RWPE2 (cell line): ENCODE measurements at regions not wholly inside any gene's neighbourhood (a gene's known extent, or its start where the extent isn't known, plus 50 kb on each side); places are given as distances from the start of the nearest gene placed in this dataset.

Source experiments
- ATAC-seq: fragments of 200-7000 bp; cut with Tn5 transposase; 3 replicates; pipeline ENCODE4 v1.9.1; 2021; ENCODE audit warnings: low read depth
- DNase-seq: peaks from one replicate; pipeline ENCODE4 v3.0.0-alpha.2; 2020; ENCODE audit warnings: low spot score
- H3K27ac ChIP-seq: fragments of 450-650 bp; 2 replicates; pipeline ENCODE4 v1.5.1; 2017; ENCODE audit warnings: mild to moderate bottlenecking; ENCODE audit not compliant: poor library complexity, severe bottlenecking
- H3K27me3 ChIP-seq: fragments of 250-450 bp; sonication (Bioruptor Pico); 2 replicates; pipeline ENCODE4 v1.5.1; 2021; ENCODE audit warnings: mild to moderate bottlenecking, moderate library complexity; ENCODE audit not compliant: insufficient read depth, poor library complexity, severe bottlenecking
- H3K36me3 ChIP-seq: fragments of 250-450 bp; sonication (Bioruptor Pico); 2 replicates; pipeline ENCODE4 v1.5.1; 2020; ENCODE audit warnings: low read depth, mild to moderate bottlenecking, moderate library complexity
- H3K4me1 ChIP-seq: fragments of 250-450 bp; sonication (Bioruptor Pico); 2 replicates; pipeline ENCODE4 v1.5.1; 2021; ENCODE audit warnings: mild to moderate bottlenecking, moderate library complexity; ENCODE audit not compliant: insufficient read depth, poor library complexity, severe bottlenecking
- H3K4me3 ChIP-seq: fragments of 250-450 bp; sonication (Bioruptor Pico); 2 replicates; pipeline ENCODE4 v1.5.1; 2021; ENCODE audit warnings: mild to moderate bottlenecking, moderate library complexity; ENCODE audit not compliant: severe bottlenecking
- H3K9me3 ChIP-seq: fragments of 250-450 bp; sonication (Bioruptor Pico); 2 replicates; pipeline ENCODE4 v1.5.1; 2021; ENCODE audit warnings: mild to moderate bottlenecking, moderate library complexity; ENCODE audit not compliant: severe bottlenecking
- TF ChIP-seq, protein P1 (sequence below): fragments of 450-650 bp; IDR thresholded peaks from one replicate; pipeline ENCODE4 v1.5.1; 2017; ENCODE audit warnings: mild to moderate bottlenecking, moderate library complexity; ENCODE audit not compliant: poor library complexity, severe bottlenecking

DNA sequence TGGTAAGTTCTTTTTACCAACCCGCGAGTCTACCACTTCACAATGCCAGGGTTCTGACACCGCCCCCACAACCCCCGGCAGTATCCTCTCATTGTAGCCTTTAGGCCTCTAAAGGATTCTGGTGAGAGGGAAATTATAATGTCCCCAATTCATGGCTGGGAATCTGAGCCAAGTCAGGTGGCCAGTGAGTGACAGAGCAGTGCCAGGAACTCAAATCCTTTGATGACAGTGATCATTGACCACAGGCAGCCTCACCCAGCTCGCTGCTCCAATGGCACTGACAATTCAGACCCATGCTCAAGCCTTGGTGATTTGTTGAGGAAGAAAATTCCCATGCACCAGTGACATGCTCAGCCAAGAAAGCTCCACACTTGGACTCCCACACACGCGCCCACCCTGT lies 63.4 kb upstream of the CSF1 start:
- H3K27me3 ChIP-seq: no peaks in the 10 kb centered on the region
- no peak overlapping the region for H3K27ac ChIP-seq
- TF ChIP-seq, protein P1, sequence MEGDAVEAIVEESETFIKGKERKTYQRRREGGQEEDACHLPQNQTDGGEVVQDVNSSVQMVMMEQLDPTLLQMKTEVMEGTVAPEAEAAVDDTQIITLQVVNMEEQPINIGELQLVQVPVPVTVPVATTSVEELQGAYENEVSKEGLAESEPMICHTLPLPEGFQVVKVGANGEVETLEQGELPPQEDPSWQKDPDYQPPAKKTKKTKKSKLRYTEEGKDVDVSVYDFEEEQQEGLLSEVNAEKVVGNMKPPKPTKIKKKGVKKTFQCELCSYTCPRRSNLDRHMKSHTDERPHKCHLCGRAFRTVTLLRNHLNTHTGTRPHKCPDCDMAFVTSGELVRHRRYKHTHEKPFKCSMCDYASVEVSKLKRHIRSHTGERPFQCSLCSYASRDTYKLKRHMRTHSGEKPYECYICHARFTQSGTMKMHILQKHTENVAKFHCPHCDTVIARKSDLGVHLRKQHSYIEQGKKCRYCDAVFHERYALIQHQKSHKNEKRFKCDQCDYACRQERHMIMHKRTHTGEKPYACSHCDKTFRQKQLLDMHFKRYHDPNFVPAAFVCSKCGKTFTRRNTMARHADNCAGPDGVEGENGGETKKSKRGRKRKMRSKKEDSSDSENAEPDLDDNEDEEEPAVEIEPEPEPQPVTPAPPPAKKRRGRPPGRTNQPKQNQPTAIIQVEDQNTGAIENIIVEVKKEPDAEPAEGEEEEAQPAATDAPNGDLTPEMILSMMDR: no peak

DNA sequence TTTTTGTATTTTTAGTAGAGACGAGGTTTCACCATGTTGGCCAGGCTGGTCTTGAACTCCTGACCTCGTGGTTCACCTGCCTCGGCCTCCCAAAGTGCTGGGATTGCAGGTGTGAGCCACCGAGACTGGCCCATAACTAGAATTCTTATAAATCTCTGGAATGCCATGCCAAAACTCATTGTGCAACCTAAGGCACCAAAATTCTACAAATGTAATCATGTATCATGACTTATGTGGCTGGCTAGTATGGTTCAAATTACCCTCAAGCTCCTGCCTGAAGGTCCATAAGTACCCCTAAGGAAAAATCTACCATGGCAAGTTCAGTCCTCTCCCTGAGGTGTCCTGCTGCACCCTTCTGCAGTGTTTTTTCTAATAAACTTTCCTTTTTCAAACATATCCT lies 63.8 kb upstream of the CSF1 start:
- Histone ChIP-seq H3K27me3 (no peaks in the 10 kb centered on the region), H3K4me3 (no peak overlapping the region), H3K27ac (no peak overlapping the region), H3K36me3 (no peaks in the 10 kb centered on the region), H3K9me3 (no peaks in the 10 kb centered on the region), H3K4me1 (peaks cover 8% of the 10 kb centered on the region)
- TF ChIP-seq, protein P1: no peak
- DNase-seq (no peak), ATAC-seq (no peak)

More for the DNA sequence above, 63.4 kb upstream of the CSF1 start:
- DNase-seq: no peak
- Histone ChIP-seq H3K4me3 (no peak overlapping the region), H3K9me3 (no peaks in the 10 kb centered on the region), H3K4me1 (peaks cover 12% of the 10 kb centered on the region), H3K36me3 (no peaks in the 10 kb centered on the region)
- no peak for ATAC-seq

DNA sequence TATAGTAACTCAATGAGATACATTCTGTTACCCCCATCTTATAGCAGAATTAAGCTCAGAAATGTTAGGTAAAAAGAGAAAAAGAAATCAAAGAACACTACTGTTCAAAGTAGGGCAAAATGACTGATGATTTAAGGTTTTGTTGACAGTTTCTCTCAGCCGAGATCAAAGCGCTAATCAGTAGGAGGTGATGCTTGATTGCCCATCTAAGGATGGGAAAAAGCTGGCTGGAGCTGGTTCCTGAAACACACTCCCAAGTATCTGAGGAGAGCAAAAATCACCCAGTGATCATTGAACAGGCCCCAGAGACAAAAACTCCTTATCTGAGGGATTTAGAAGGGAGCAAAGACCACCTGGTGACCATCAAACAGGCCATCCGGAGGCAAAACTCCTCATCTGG lies 64.5 kb upstream of the CSF1 start:
- ATAC-seq (no peak), DNase-seq (no peak)
- no peak overlapping the region for H3K27ac ChIP-seq
- H3K9me3 ChIP-seq: no peaks in the 10 kb centered on the region
- no peak overlapping the region for H3K4me3 ChIP-seq
- H3K4me1 ChIP-seq: peaks cover 8% of the 10 kb centered on the region
- TF ChIP-seq, protein P1: no peak
- H3K27me3 ChIP-seq: no peaks in the 10 kb centered on the region
- H3K36me3 ChIP-seq: no peaks in the 10 kb centered on the region

DNA sequence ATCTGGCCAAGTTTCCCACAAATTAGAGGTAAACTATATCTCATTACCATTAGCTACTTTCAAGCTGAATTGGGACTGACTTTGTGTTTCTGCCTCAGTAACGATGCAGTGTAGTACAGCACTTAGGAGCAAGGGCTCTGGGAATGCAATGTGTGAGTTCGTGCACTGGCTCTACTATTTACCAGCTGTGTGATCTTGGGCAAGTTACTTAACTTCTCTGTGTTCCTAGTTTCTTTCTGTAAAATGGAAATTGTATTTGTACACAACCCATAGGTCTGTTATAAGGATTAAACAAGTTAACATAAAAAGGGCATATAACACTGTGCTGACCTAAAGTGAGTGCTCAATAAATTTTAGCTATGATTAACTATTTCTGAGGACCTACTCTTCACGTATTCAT lies 65.0 kb upstream of the CSF1 start:
- H3K9me3 ChIP-seq: no peaks in the 10 kb centered on the region
- H3K4me3 ChIP-seq: no peak overlapping the region
- no peaks in the 10 kb centered on the region for H3K36me3 ChIP-seq
- H3K4me1 ChIP-seq: peaks cover 5% of the 10 kb centered on the region
- TF ChIP-seq, protein P1: no peak
- ATAC-seq: no peak
- H3K27ac ChIP-seq: no peak overlapping the region
- no peaks in the 10 kb centered on the region for H3K27me3 ChIP-seq
- no peak for DNase-seq

DNA sequence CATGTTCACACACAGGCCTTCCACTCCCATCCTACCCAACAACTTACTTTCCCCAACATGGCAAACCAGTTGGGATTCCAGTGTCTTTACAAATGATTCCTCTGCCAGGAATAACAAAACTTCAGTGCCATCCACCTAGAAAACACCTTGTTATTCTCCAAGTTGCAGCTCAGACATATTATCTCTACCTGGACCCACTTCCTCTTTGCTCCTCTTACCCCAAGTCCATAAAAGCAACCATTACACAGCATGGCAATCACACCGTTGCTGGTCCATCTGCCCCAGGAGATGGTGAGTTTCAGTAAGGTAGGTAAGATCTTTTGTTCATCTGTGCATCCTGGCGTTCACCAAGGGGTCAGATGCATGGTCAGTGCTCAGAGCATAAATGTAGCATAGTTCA lies 66.0 kb upstream of the CSF1 start:
- no peak overlapping the region for H3K4me3 ChIP-seq
- peaks cover under 1% of the 10 kb centered on the region for H3K4me1 ChIP-seq
- ATAC-seq: no peak
- H3K9me3 ChIP-seq: no peaks in the 10 kb centered on the region
- DNase-seq: no peak
- TF ChIP-seq, protein P1: no peak
- no peaks in the 10 kb centered on the region for H3K27me3 ChIP-seq
- no peaks in the 10 kb centered on the region for H3K36me3 ChIP-seq
- H3K27ac ChIP-seq: no peak overlapping the region
